ENCODE measurements at regions not wholly inside any gene's neighbourhood (a gene's known extent, or its start where the extent isn't known, plus 50 kb on each side); places are given as distances from the start of the nearest gene placed in this dataset.

- TF ChIP-seq CTCF (IDR thresholded peaks at IDR 0.05; ENCODE audit: extremely low read depth, insufficient read depth, missing control alignments): no peak
- no peak for DNase-seq (ENCODE audit: low spot score)
- in situ Hi-C loops (cut with MboI; ENCODE audit: low pct_unique_long_range_greater_than_20kb, low sequenced_read_pairs, unreplicated experiment): no loop called here
Measured at GRCh38 chr7:118476036-118476435, 251.5 kb downstream of the ANKRD7 start.

GRCh38 chr7:118477036-118477435 is 252.5 kb downstream of the ANKRD7 start:
- in situ Hi-C loops (cut with MboI; ENCODE audit: low pct_unique_long_range_greater_than_20kb, low sequenced_read_pairs, unreplicated experiment): no loop called here
- TF ChIP-seq CTCF (IDR thresholded peaks at IDR 0.05; ENCODE audit: extremely low read depth, insufficient read depth, missing control alignments): no peak
- DNase-seq (ENCODE audit: low spot score): no peak

- no peak for TF ChIP-seq CTCF (IDR thresholded peaks at IDR 0.05; ENCODE audit: extremely low read depth, insufficient read depth, missing control alignments)
- in situ Hi-C loops (cut with MboI; ENCODE audit: low pct_unique_long_range_greater_than_20kb, low sequenced_read_pairs, unreplicated experiment): no loop called here
Measured at GRCh38 chr7:118478236-118478635, 253.7 kb downstream of the ANKRD7 start.

GRCh38 chr7:118478931-118479330 is 254.4 kb downstream of the ANKRD7 start:
- no peak for TF ChIP-seq CTCF (IDR thresholded peaks at IDR 0.05; ENCODE audit: extremely low read depth, insufficient read depth, missing control alignments)
- in situ Hi-C loops (cut with MboI; ENCODE audit: low pct_unique_long_range_greater_than_20kb, low sequenced_read_pairs, unreplicated experiment): no loop called here
- no peak for DNase-seq (ENCODE audit: low spot score)

More at GRCh38 chr7:118478236-118478635, 253.7 kb downstream of the ANKRD7 start:
- no peak for DNase-seq (ENCODE audit: low spot score)

- DNase-seq (ENCODE audit: low spot score): no peak
- in situ Hi-C loops (cut with MboI; ENCODE audit: low pct_unique_long_range_greater_than_20kb, low sequenced_read_pairs, unreplicated experiment): no loop called here
- no peak for TF ChIP-seq CTCF (IDR thresholded peaks at IDR 0.05; ENCODE audit: extremely low read depth, insufficient read depth, missing control alignments)
Measured at GRCh38 chr7:118492466-118492865, 268.0 kb downstream of the ANKRD7 start.

- in situ Hi-C loops (cut with MboI; ENCODE audit: low pct_unique_long_range_greater_than_20kb, low sequenced_read_pairs, unreplicated experiment): no loop called here
- no peak for DNase-seq (ENCODE audit: low spot score)
- TF ChIP-seq CTCF (IDR thresholded peaks at IDR 0.05; ENCODE audit: extremely low read depth, insufficient read depth, missing control alignments): no peak
Measured at GRCh38 chr7:118496138-118496644, 271.7 kb downstream of the ANKRD7 start.

- in situ Hi-C loops (cut with MboI; ENCODE audit: low pct_unique_long_range_greater_than_20kb, low sequenced_read_pairs, unreplicated experiment): no loop called here
- no peak for DNase-seq (ENCODE audit: low spot score)
- no peak for TF ChIP-seq CTCF (IDR thresholded peaks at IDR 0.05; ENCODE audit: extremely low read depth, insufficient read depth, missing control alignments)
Measured at GRCh38 chr7:118502235-118502634, 277.7 kb downstream of the ANKRD7 start.

All from GM13977 (cell line).